ENCODE measurements at regions not wholly inside any gene's neighbourhood (a gene's known extent, or its start where the extent isn't known, plus 50 kb on each side); places are given as distances from the start of the nearest gene placed in this dataset.

DNA sequence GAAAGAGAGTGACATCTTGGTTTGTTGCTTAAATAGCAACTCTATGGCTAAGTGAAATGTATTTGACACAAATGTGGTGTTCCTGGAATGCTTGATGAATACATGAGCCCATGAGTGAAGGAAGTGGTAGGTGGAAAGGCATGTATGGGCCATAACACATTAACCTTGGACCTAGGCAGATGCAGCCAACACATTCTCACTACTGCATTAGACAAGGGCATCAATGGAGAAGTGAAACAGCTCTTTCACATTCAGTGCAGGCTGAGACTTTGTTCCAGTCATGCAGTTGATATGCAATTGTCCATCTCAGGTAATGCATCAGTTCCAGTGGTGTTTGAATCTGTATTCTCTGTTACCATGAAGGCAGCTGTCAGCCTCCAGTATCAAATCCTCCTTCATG is 133.6 kb downstream of the HS3ST3B1 start:
- no peak overlapping the region for H2AFZ ChIP-seq (ENCODE audit: low read length)
- ChIA-PET CTCF (ENCODE audit: partially characterized antibody) (interaction anchor here (0.6 to 1.1 kb wide), 4 partner anchors 69 to 482 kb away, joined by 3 to 4 read pairs (median 3); no protein-coding TSS in a partner anchor), POLR2A (ENCODE audit: partially characterized antibody) (interaction anchor here (0.6 kb wide), 1 partner anchor 127 kb away, joined by 4 read pairs; no protein-coding TSS in a partner anchor)
- H3K4me3 ChIP-seq (ENCODE audit: extremely low read depth in 1 of 4, insufficient read depth in 2 of 4, low read depth in 3 of 4, low read length in 4 of 4): no peak overlapping the region
- no peaks in the 10 kb centered on the region for H3K23me2 ChIP-seq (ENCODE audit: low read depth, low read length)
- H3K9ac ChIP-seq (replicated peaks in 1 of 4; ENCODE audit: extremely low read depth in 1 of 4, low read depth in 3 of 4, low read length in 3 of 4): no peak overlapping the region
- no peak overlapping the region for H3K4me2 ChIP-seq (ENCODE audit: insufficient read depth in 1 of 2, low read depth in 2 of 2, low read length in 2 of 2)
- DNase-seq (ENCODE audit: low read depth in 1 of 2, low spot score in 2 of 2): no peak
- H2BK5ac ChIP-seq (ENCODE audit: low read depth, low read length): no peak overlapping the region
- peaks cover 0 to 1% (median 0%) of the 10 kb centered on the region in 4 experiments; a peak in 1 of 7 replicates for H3K27me3 ChIP-seq (replicated peaks in 1 of 4; ENCODE audit: control insufficient read depth in 3 of 4, extremely low read depth in 1 of 4, insufficient read depth in 3 of 4, low read length in 3 of 4)
- no peak overlapping the region for H2BK12ac ChIP-seq (ENCODE audit: low read depth, low read length)
- no peaks in the 10 kb centered on the region for H3K36me3 ChIP-seq (ENCODE audit: control insufficient read depth in 2 of 4, insufficient read depth in 4 of 4, low read length in 3 of 4)
- H4K5ac ChIP-seq (ENCODE audit: insufficient read length, low read depth, low read length): no peak overlapping the region
- H4K8ac ChIP-seq (ENCODE audit: extremely low read depth, insufficient read depth, low read length): no peak overlapping the region
- H3K79me1 ChIP-seq (ENCODE audit: low read depth, low read length): no peaks in the 10 kb centered on the region
- no peak overlapping the region for H3K4ac ChIP-seq (replicated peaks; ENCODE audit: insufficient read length, low read depth, low read length)
- no peak overlapping the region for H4K91ac ChIP-seq (replicated peaks; ENCODE audit: insufficient read length, low read length)
- no peak overlapping the region for H3K27ac ChIP-seq (ENCODE audit: low read depth, low read length)
- H3K9me3 ChIP-seq (ENCODE audit: insufficient read depth in 2 of 2, low read depth in 1 of 2, low read length in 1 of 2): no peaks in the 10 kb centered on the region
- no peak overlapping the region for H2BK120ac ChIP-seq (replicated peaks; ENCODE audit: low read depth, low read length)
- no peak overlapping the region for H3K14ac ChIP-seq (ENCODE audit: insufficient read length)
- H3K56ac ChIP-seq (replicated peaks; ENCODE audit: insufficient read length, low read depth, low read length): no peak overlapping the region
- H2BK15ac ChIP-seq (ENCODE audit: low read length): no peak overlapping the region
- no peak overlapping the region for H3K18ac ChIP-seq (ENCODE audit: extremely low read depth, low read length)
- H2BK20ac ChIP-seq (ENCODE audit: low read length): no peak overlapping the region
- TF ChIP-seq SP1 (IDR thresholded peaks at IDR 0.05; ENCODE audit: low read depth, low read length) (no peak), SIN3A (conservative IDR thresholded peaks at IDR 0.05 in 1 of 2, IDR thresholded peaks at IDR 0.05 in 1 of 2; ENCODE audit: low read depth in 1 of 2, low read length in 2 of 2) (no peak), SP4 (IDR thresholded peaks at IDR 0.05; ENCODE audit: low read length) (no peak), E2F6 (IDR thresholded peaks at IDR 0.05) (no peak), HDAC6 (IDR thresholded peaks at IDR 0.05; ENCODE audit: low read depth, low read length) (no peak), KDM1A (IDR thresholded peaks at IDR 0.05; ENCODE audit: borderline replicate concordance, low read length) (no peak), NRF1 (IDR thresholded peaks at IDR 0.05; ENCODE audit: low read depth, low read length) (no peak), SIX5 (IDR thresholded peaks at IDR 0.05; ENCODE audit: low read depth, low read length) (no peak), BRCA1 (IDR thresholded peaks at IDR 0.05; ENCODE audit: low read depth, low read length) (no peak), RXRA (IDR thresholded peaks at IDR 0.05; ENCODE audit: insufficient read depth, low read depth, low read length) (no peak), SUZ12 (IDR thresholded peaks at IDR 0.05; ENCODE audit: low read length) (no peak), SAP30 (IDR thresholded peaks at IDR 0.05; ENCODE audit: insufficient read depth, insufficient replicate concordance, low read length) (no peak), POLR2AphosphoS5 (IDR thresholded peaks at IDR 0.05; ENCODE audit: low read depth, low read length) (no peak)
- no peaks in the 10 kb centered on the region for H3K79me2 ChIP-seq (ENCODE audit: control insufficient read depth in 1 of 2, insufficient read depth in 2 of 2, low read length in 2 of 2)
- no peaks in the 10 kb centered on the region for H4K20me1 ChIP-seq (replicated peaks in 1 of 2; ENCODE audit: control insufficient read depth in 1 of 2, insufficient read depth in 2 of 2, low read length in 2 of 2)
- no peak overlapping the region for H2AK5ac ChIP-seq (ENCODE audit: low read depth, low read length)
- no peaks in the 10 kb centered on the region for H3K4me1 ChIP-seq (replicated peaks in 1 of 4; ENCODE audit: control insufficient read depth in 3 of 4, insufficient read depth in 4 of 4, low read length in 3 of 4)
- no peak overlapping the region for H3K23ac ChIP-seq (ENCODE audit: insufficient read length)
- FAIRE-seq: no peak

Data from H1 (cell line).